Astrocyte (in vitro differentiated cells and primary cell): ENCODE measurements at regions not wholly inside any gene's neighbourhood (a gene's known extent, or its start where the extent isn't known, plus 50 kb on each side); places are given as distances from the start of the nearest gene placed in this dataset.

Source experiments
- CTCF ChIP-seq: IDR thresholded peaks from 2 replicates; pipeline ENCODE4 v1.5.1; 2011; ENCODE audit warnings: low read depth, mild to moderate bottlenecking, inconsistent platforms, low read length, moderate library complexity; ENCODE audit not compliant: insufficient read depth
- EZH2 ChIP-seq: IDR thresholded peaks from 2 replicates; pipeline ENCODE4 v1.6.1; 2012; ENCODE audit warnings: mild to moderate bottlenecking, low read length, inconsistent platforms; ENCODE audit not compliant: insufficient read depth

- TF ChIP-seq EZH2: no peak
- TF ChIP-seq CTCF: no peak
Measured at GRCh38 chr6:1070085-1070521, 241.8 kb upstream of the FOXQ1 start.
